CD14-positive monocyte (primary cell): ENCODE measurements at regions not wholly inside any gene's neighbourhood (a gene's known extent, or its start where the extent isn't known, plus 50 kb on each side); places are given as distances from the start of the nearest gene placed in this dataset.

ENCODE experiments used
- DNase-seq, 3 donors: peaks; one replicate each; pipeline ENCODE4 v3.0.0-alpha.2; 2011 to 2022
- H2AFZ ChIP-seq: 2 replicates; pipeline ENCODE4 v1.6.0; 2012; ENCODE audit warnings: mild to moderate bottlenecking, low read depth, low read length, inconsistent platforms; ENCODE audit not compliant: insufficient read depth, poor library complexity, severe bottlenecking
- H3K27ac ChIP-seq, 2 donors: 1 replicate in 1 of 2; 2 replicates in 1 of 2; pipeline ENCODE4 v1.5.1; 2012 to 2013; ENCODE audit warnings: low read length in 2 of 2, control low read depth in 1 of 2, inconsistent platforms in 1 of 2, low read depth in 1 of 2, mild to moderate bottlenecking in 1 of 2
- H3K27me3 ChIP-seq, 2 donors: one replicate each; pipeline versions ENCODE4 v1.6.0 to v1.6.1; 2011 to 2013; ENCODE audit warnings: low read length in 2 of 2; ENCODE audit not compliant: control insufficient read depth in 2 of 2, insufficient read depth in 2 of 2
- H3K36me3 ChIP-seq, 2 donors: replicated peaks in 1 of 2; 1 replicate in 1 of 2; 2 replicates in 1 of 2; pipeline versions ENCODE4 v1.5.1 to v1.6.1; 2012 to 2013; ENCODE audit warnings: low read length in 2 of 2, control low read depth in 1 of 2, inconsistent platforms in 1 of 2, mild to moderate bottlenecking in 1 of 2; ENCODE audit not compliant: insufficient read depth in 2 of 2, control insufficient read depth in 1 of 2
- H3K4me1 ChIP-seq, 2 donors: 1 replicate in 1 of 2; 2 replicates in 1 of 2; pipeline versions ENCODE4 v1.5.1 to v1.6.1; 2012 to 2013; ENCODE audit warnings: low read length in 2 of 2, control low read depth in 1 of 2, inconsistent platforms in 1 of 2, mild to moderate bottlenecking in 1 of 2, moderate library complexity in 1 of 2; ENCODE audit not compliant: insufficient read depth in 2 of 2, control insufficient read depth in 1 of 2
- H3K4me2 ChIP-seq: replicated peaks from 2 replicates; pipeline ENCODE3; 2012; ENCODE audit warnings: low read length, moderate library complexity, mild to moderate bottlenecking; ENCODE audit not compliant: poor library complexity, severe bottlenecking; ENCODE audit errors: extremely low read depth
- H3K4me3 ChIP-seq, 3 experiments: fragments of 200-600 bp in 1 of 3; sonication (generic) in 1 of 3; replicated peaks in 1 of 3; 1 replicate in 2 of 3; 2 replicates in 1 of 3; pipeline ENCODE4 v1.5.1; 2011 to 2013; ENCODE audit warnings: low read length in 3 of 3, mild to moderate bottlenecking in 3 of 3, control low read depth in 2 of 3, low read depth in 2 of 3, inconsistent platforms in 1 of 3, moderate library complexity in 1 of 3
- H3K79me2 ChIP-seq: 2 replicates; pipeline ENCODE4 v1.6.0; 2012; ENCODE audit warnings: mild to moderate bottlenecking, control low read depth, inconsistent platforms, low read length, moderate library complexity; ENCODE audit not compliant: insufficient read depth
- H3K9ac ChIP-seq: 2 replicates; pipeline ENCODE4 v1.6.0; 2017; ENCODE audit warnings: low read length, mild to moderate bottlenecking; ENCODE audit not compliant: insufficient read depth, poor library complexity, severe bottlenecking
- H3K9me3 ChIP-seq, 2 donors: replicated peaks in 1 of 2; 1 replicate in 1 of 2; 2 replicates in 1 of 2; pipeline versions ENCODE4 v1.5.1 to v1.6.1; 2012 to 2013; ENCODE audit warnings: low read length in 2 of 2, control low read depth in 1 of 2; ENCODE audit not compliant: control insufficient read depth in 1 of 2, insufficient read depth in 1 of 2
- H4K20me1 ChIP-seq: 2 replicates; pipeline ENCODE4 v1.6.0; 2012; ENCODE audit warnings: mild to moderate bottlenecking, low read length, control low read depth, moderate library complexity; ENCODE audit not compliant: insufficient read depth
- H3K27ac Mint-ChIP-seq, 7 donors: one replicate each; pipeline ENCODE4 v1.8.0; 2020; ENCODE audit warnings: mild to moderate bottlenecking in 7 of 7, mixed read lengths in 7 of 7, moderate library complexity in 6 of 7, inconsistent platforms in 2 of 7
- H3K27me3 Mint-ChIP-seq, 3 donors: one replicate each; pipeline ENCODE4 v1.8.0; 2021 to 2022; ENCODE audit warnings: low read depth in 3 of 3, mild to moderate bottlenecking in 3 of 3, mixed read lengths in 3 of 3, moderate library complexity in 3 of 3, inconsistent platforms in 1 of 3
- H3K36me3 Mint-ChIP-seq, 2 donors: one replicate each; pipeline ENCODE4 v1.8.0; 2020; ENCODE audit warnings: mixed read lengths in 2 of 2, inconsistent platforms in 1 of 2, mild to moderate bottlenecking in 1 of 2
- H3K4me1 Mint-ChIP-seq: one replicate; pipeline ENCODE4 v1.8.0; 2020; ENCODE audit warnings: mild to moderate bottlenecking, mixed read lengths
- H3K4me3 Mint-ChIP-seq, 2 donors: one replicate each; pipeline ENCODE4 v1.8.0; 2020; ENCODE audit warnings: mild to moderate bottlenecking in 2 of 2, mixed read lengths in 2 of 2, moderate library complexity in 1 of 2
- H3K9me3 Mint-ChIP-seq, 7 donors: one replicate each; pipeline ENCODE4 v1.8.0; 2020 to 2022; ENCODE audit warnings: mixed read lengths in 7 of 7, mild to moderate bottlenecking in 6 of 7, moderate library complexity in 6 of 7, inconsistent platforms in 2 of 7
- CTCF ChIP-seq: fragments of 200-600 bp; IDR thresholded peaks from one replicate; pipeline ENCODE4 v1.8.0; 2022; ENCODE audit warnings: antibody characterized with exemption, mild to moderate bottlenecking
- WGBS: methylation state at CpG from one replicate; pipeline ENCODE4 v1.1.5; 2013; ENCODE audit warnings: missing lambda C conversion rate; ENCODE audit not compliant: insufficient coverage; 5-methylcytosine and 5-hydroxymethylcytosine counted together
- intact Hi-C, 2 donors: fragments of 100-400 bp; cut with micrococcal nuclease; formaldehyde crosslinking; loops; one replicate each; pipeline versions ENCODE4 v1.15.0 to v1.15.1; 2023

- Mint-ChIP-seq H3K27ac (no peak overlapping the region), H3K9me3 (peaks cover 4 to 18% (median 10%) of the 10 kb centered on the region in 7 donors), H3K36me3 (no peaks in the 10 kb centered on the region), H3K4me1 (no peaks in the 10 kb centered on the region), H3K27me3 (peaks cover 0 to 2% (median 2%) of the 10 kb centered on the region in 3 donors), H3K4me3 (no peak overlapping the region)
- intact Hi-C loops = no loop called here
- no peaks in the 10 kb centered on the region for H4K20me1 ChIP-seq
- H3K27me3 ChIP-seq = no peaks in the 10 kb centered on the region
- 89% methylated on average over 3 of the region's 7 CpGs for WGBS
- TF ChIP-seq CTCF = no peak
- no peaks in the 10 kb centered on the region for H3K79me2 ChIP-seq
- no peak overlapping the region for H3K9ac ChIP-seq
- H2AFZ ChIP-seq = no peak overlapping the region
- H3K4me2 ChIP-seq = no peak overlapping the region
- no peaks in the 10 kb centered on the region for H3K4me1 ChIP-seq
- H3K4me3 ChIP-seq = no peak overlapping the region
- H3K9me3 ChIP-seq = peaks cover 13 to 20% of the 10 kb centered on the region in 2 donors
- no peak for DNase-seq
- H3K27ac ChIP-seq = no peak overlapping the region
- no peaks in the 10 kb centered on the region for H3K36me3 ChIP-seq
These were observed 146.6 kb upstream of the PBDC1 start for GRCh38 chrX:76026292-76026691.

GRCh38 chrX:76026751-76027150 lies 146.1 kb upstream of the PBDC1 start:
- Histone ChIP-seq H3K9me3 (peaks cover 13 to 20% of the 10 kb centered on the region in 2 donors), H3K4me2 (no peak overlapping the region), H3K4me1 (no peaks in the 10 kb centered on the region), H3K27me3 (no peaks in the 10 kb centered on the region), H3K79me2 (no peaks in the 10 kb centered on the region), H3K36me3 (no peaks in the 10 kb centered on the region), H2AFZ (no peak overlapping the region), H3K27ac (no peak overlapping the region), H3K9ac (no peak overlapping the region), H4K20me1 (no peaks in the 10 kb centered on the region), H3K4me3 (no peak overlapping the region)
- Mint-ChIP-seq H3K9me3 (peaks cover 4 to 18% (median 10%) of the 10 kb centered on the region in 7 donors), H3K27me3 (peaks cover 0 to 2% (median 2%) of the 10 kb centered on the region in 3 donors), H3K4me1 (no peaks in the 10 kb centered on the region), H3K4me3 (no peak overlapping the region), H3K27ac (no peak overlapping the region), H3K36me3 (no peaks in the 10 kb centered on the region)
- intact Hi-C loops = no loop called here
- DNase-seq = no peak
- TF ChIP-seq CTCF = no peak
- no CpG with 5 or more reads among the region's 3 CpGs for WGBS
